ENCODE measurements at regions not wholly inside any gene's neighbourhood (a gene's known extent, or its start where the extent isn't known, plus 50 kb on each side); places are given as distances from the start of the nearest gene placed in this dataset.

DNA sequence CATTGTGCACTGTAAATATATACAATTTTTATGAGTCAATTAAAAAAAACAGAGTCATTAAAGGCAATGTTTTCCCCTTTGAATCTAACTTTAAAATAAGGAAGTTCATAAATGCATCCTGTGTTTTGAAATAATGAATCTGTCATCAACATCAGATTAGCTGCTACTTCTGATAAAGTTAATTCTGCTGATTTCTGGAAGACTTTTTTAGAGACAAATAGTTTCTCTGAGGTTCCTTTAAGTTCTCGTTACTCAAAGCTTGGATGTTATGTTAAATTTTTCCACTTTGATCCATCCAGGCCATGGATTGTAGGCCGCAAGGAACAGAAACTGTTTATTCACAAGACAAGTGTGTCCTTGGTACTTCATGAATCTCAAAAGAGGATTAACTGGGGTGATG, 115.5 kb downstream of the CARTPT start:
- H3K27ac Mint-ChIP-seq, result no peak overlapping the region
- no peak overlapping the region for H3K4me3 Mint-ChIP-seq
- H3K9me3 Mint-ChIP-seq, result no peaks in the 10 kb centered on the region
- no peaks in the 10 kb centered on the region for H3K36me3 Mint-ChIP-seq (ENCODE audit: low read depth)
- H3K27me3 Mint-ChIP-seq, result peaks cover 5% of the 10 kb centered on the region
- no peak for DNase-seq
- no peaks in the 10 kb centered on the region for H3K4me1 Mint-ChIP-seq (ENCODE audit: low read depth)

DNA sequence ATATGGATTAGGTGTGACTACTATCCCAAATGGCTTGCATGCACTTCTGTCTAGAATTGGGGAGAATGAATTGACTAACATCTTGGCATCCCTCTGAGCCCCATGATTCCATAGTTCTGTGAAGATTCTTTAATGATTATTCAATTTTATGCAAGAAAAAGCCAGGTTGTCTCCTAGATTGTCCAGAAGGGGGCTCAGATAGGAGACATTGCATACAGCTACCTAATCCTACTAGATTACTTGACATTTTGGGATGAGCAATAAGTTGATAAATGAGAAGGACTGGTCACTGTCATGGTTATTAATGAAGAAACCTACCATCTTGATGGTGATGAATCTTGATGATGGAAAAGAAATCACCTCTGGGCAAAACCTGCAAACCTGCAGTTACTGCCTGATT, 117.0 kb downstream of the CARTPT start:
- Mint-ChIP-seq H3K4me1 (ENCODE audit: low read depth) (no peaks in the 10 kb centered on the region), H3K9me3 (no peaks in the 10 kb centered on the region), H3K4me3 (no peak overlapping the region), H3K27ac (no peak overlapping the region), H3K27me3 (peaks cover 5% of the 10 kb centered on the region), H3K36me3 (ENCODE audit: low read depth) (no peaks in the 10 kb centered on the region)
- DNase-seq, result no peak

DNA sequence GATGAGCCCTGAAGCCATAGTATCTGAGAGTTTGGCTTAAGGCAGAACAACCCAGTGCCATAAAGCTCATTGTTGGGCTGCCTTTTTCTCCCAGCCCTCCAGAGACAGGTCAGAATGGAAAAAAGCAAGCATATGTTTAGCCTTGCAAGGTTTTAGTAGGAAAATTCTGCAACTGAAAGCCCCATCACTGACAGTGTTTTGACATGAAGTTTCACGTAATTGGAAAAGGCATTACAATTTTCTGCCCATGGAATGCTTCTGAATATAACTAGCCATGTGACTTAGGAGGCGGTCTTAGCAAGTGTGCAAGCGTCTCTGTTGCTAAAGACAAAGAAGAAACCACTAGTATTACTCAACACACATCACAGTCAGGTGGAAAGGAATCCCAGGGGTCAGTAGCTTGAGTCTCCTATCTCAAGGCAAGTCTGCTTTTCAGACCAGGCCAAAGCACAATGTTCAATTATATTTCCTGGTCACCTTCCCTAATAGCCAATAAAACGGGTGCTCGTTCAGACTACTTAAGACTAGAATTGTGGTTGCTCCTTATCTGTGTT, 117.6 kb downstream of the CARTPT start:
- DNase-seq, result no peak
- peaks cover under 1% of the 10 kb centered on the region for H3K27me3 Mint-ChIP-seq
- no peak overlapping the region for H3K4me3 Mint-ChIP-seq
- no peaks in the 10 kb centered on the region for H3K4me1 Mint-ChIP-seq (ENCODE audit: low read depth)
- H3K36me3 Mint-ChIP-seq (ENCODE audit: low read depth), result no peaks in the 10 kb centered on the region
- no peaks in the 10 kb centered on the region for H3K9me3 Mint-ChIP-seq
- no peak overlapping the region for H3K27ac Mint-ChIP-seq

DNA sequence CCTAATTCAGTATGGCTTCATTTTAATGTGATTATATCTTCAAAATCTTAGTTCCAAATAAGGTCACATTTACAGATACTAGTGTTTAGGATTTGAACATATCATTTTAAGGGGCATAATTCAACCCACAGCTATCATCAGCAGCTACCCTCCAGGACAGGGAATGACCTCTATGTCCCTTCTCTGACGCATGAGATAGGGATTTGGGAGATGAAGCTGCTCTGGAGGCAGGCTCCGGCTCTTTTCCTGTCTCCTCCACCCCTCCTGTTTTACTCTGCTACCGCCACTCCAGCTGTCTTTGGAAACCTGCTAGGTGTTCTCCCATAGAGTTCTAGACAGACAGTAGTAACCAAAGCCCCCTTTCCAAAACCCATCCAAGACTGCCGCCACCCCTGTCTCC, 119.2 kb downstream of the CARTPT start:
- Mint-ChIP-seq H3K36me3 (ENCODE audit: low read depth) (no peaks in the 10 kb centered on the region), H3K4me3 (no peak overlapping the region), H3K4me1 (ENCODE audit: low read depth) (no peaks in the 10 kb centered on the region), H3K27me3 (no peaks in the 10 kb centered on the region), H3K9me3 (no peaks in the 10 kb centered on the region), H3K27ac (no peak overlapping the region)
- no peak for DNase-seq

- Mint-ChIP-seq H3K9me3 (no peaks in the 10 kb centered on the region), H3K27ac (no peak overlapping the region), H3K4me3 (no peak overlapping the region), H3K27me3 (no peaks in the 10 kb centered on the region), H3K4me1 (ENCODE audit: low read depth) (no peaks in the 10 kb centered on the region), H3K36me3 (ENCODE audit: low read depth) (no peaks in the 10 kb centered on the region)
- no peak for DNase-seq
Observed at GRCh38 chr5:71839096-71839884, 120.2 kb downstream of the CARTPT start.

GRCh38 chr5:71841107-71841506, 122.0 kb downstream of the CARTPT start:
- no peak overlapping the region for H3K4me3 Mint-ChIP-seq
- no peaks in the 10 kb centered on the region for H3K27me3 Mint-ChIP-seq
- DNase-seq, result no peak
- H3K27ac Mint-ChIP-seq, result no peak overlapping the region
- no peaks in the 10 kb centered on the region for H3K4me1 Mint-ChIP-seq (ENCODE audit: low read depth)
- no peaks in the 10 kb centered on the region for H3K36me3 Mint-ChIP-seq (ENCODE audit: low read depth)
- no peaks in the 10 kb centered on the region for H3K9me3 Mint-ChIP-seq

- Mint-ChIP-seq H3K4me3 (no peak overlapping the region), H3K36me3 (ENCODE audit: low read depth) (no peaks in the 10 kb centered on the region), H3K27ac (no peak overlapping the region), H3K4me1 (ENCODE audit: low read depth) (no peaks in the 10 kb centered on the region), H3K9me3 (no peaks in the 10 kb centered on the region), H3K27me3 (peaks cover 13% of the 10 kb centered on the region)
- DNase-seq, result no peak
Observed at GRCh38 chr5:71843111-71843510, 124.0 kb downstream of the CARTPT start.

DNA sequence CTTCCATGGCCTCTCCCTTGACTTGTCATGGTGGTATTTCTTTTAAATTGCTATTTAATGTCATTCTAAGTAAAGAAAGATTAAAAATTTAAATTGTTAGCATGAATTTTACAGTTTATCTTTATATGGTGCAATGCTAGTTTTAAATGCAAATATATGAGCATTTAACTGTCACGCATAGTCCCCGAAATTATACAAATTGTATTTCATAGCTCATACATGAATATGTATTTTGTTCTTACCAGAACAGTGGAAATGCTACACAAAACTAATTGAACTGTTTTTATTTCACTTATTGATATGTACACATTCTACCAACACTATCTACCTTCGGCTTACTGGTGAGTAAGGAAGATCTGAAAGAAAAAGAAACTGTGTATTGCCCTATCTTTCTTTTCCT, 125.8 kb downstream of the CARTPT start:
- peaks cover 23% of the 10 kb centered on the region for H3K27me3 Mint-ChIP-seq
- no peak overlapping the region for H3K27ac Mint-ChIP-seq
- H3K4me1 Mint-ChIP-seq (ENCODE audit: low read depth), result no peaks in the 10 kb centered on the region
- H3K36me3 Mint-ChIP-seq (ENCODE audit: low read depth), result no peaks in the 10 kb centered on the region
- DNase-seq, result no peak
- peaks cover 8% of the 10 kb centered on the region for H3K9me3 Mint-ChIP-seq
- H3K4me3 Mint-ChIP-seq, result no peak overlapping the region

DNA sequence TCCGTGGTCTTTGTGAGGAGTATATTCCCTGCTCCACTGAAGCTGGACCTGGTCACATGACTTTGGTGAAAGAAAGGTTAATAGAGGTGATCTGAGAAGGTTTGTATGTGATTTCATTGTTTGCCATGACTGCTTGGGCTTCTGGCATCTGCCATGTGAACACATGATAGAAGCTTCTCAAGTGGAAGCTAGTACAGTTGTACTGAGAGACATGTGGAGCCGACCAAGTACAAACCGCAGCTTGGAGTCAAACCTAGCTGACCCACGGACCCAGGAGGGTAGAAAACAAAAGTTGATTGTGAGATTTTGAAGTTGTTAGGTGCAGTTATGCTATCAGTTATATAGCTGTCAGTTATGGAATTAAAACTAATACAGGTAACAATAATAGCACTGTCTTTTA, 140.4 kb downstream of the CARTPT start:
- DNase-seq, result no peak
- Mint-ChIP-seq H3K9me3 (peaks cover 22% of the 10 kb centered on the region), H3K27me3 (peaks cover 12% of the 10 kb centered on the region), H3K4me3 (no peak overlapping the region), H3K36me3 (ENCODE audit: low read depth) (no peaks in the 10 kb centered on the region), H3K4me1 (ENCODE audit: low read depth) (no peaks in the 10 kb centered on the region), H3K27ac (no peak overlapping the region)

- H3K4me1 Mint-ChIP-seq (ENCODE audit: low read depth), result no peaks in the 10 kb centered on the region
Observed at GRCh38 chr5:71860048-71860447, 141.0 kb downstream of the CARTPT start.

DNA sequence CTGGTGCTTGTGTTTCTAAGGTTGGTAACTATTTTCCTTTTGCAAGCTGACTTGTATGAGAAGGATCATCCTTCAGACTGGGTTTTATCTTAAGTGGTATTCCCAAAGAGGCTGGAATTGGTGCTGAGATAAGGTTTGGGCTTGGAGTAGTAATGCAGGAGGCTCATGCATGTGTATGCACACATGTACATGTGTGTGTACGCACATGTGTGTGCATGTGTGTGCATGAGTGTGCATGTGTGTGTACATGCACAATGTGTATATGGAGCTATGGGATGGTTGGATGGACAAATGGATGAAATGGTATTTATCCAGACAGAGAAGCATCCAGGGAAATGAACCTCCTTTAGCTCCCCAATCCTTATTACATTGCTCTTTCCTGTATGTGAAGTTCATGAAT, 142.6 kb downstream of the CARTPT start:
- Mint-ChIP-seq H3K36me3 (ENCODE audit: low read depth) (no peaks in the 10 kb centered on the region), H3K4me1 (ENCODE audit: low read depth) (no peaks in the 10 kb centered on the region), H3K27ac (no peak overlapping the region), H3K27me3 (peaks cover 28% of the 10 kb centered on the region), H3K4me3 (no peak overlapping the region), H3K9me3 (peaks cover 10% of the 10 kb centered on the region)
- no peak for DNase-seq

More at GRCh38 chr5:71860048-71860447, 141.0 kb downstream of the CARTPT start:
- no peak for DNase-seq
- no peak overlapping the region for H3K27ac Mint-ChIP-seq
- H3K4me3 Mint-ChIP-seq, result no peak overlapping the region
- H3K36me3 Mint-ChIP-seq (ENCODE audit: low read depth), result no peaks in the 10 kb centered on the region
- peaks cover 22% of the 10 kb centered on the region for H3K9me3 Mint-ChIP-seq
- peaks cover 15% of the 10 kb centered on the region for H3K27me3 Mint-ChIP-seq

DNA sequence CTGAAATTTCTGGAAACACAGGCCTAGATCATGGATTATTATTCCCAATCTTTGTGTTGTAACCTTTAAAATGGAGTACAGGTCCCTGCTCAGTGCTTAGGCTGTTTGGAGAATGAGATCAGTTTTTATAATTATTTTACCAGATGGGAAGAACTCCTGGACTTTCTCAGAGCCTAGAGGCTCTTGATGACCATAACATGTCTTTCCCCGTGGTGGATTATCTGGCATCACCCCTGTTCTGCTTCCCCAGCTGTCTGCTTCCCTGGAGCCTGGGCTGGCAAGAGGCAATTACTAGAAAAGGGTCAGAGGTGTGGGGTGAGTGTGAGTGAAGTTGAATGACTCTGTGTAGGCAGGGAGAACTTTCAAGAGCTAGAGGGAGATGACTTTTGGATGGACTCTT, 143.0 kb downstream of the CARTPT start:
- H3K9me3 Mint-ChIP-seq, result peaks cover 8% of the 10 kb centered on the region
- H3K27ac Mint-ChIP-seq, result no peak overlapping the region
- H3K4me3 Mint-ChIP-seq, result no peak overlapping the region
- H3K4me1 Mint-ChIP-seq (ENCODE audit: low read depth), result no peaks in the 10 kb centered on the region
- peaks cover 28% of the 10 kb centered on the region for H3K27me3 Mint-ChIP-seq
- no peak for DNase-seq
- H3K36me3 Mint-ChIP-seq (ENCODE audit: low read depth), result no peaks in the 10 kb centered on the region

DNA sequence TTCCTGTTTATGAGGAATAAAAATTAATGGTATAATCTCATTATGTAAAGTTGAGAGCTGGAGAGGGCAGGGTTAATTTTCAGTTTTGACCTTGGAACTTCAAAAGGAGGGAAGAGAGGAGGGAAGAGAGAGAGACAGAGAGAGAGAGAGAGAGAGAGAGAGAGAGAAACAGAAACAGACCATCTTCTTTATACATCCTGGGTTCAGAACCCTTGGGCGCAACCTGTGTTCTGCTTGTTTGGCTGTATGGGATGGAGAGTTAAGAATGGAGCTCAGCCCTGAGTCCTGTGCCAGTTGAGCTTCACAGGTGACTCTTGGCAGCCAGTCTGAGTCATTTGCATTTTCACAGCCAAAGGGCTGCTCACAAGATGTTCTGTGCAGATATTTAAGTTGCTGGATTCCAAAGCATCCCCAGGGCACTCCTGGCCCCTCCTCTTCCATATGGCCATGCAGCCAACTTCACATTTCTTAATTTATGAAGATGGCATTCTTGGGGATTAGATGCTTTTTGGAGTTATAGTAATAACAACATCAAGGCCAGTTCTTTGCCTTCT, 143.5 kb downstream of the CARTPT start:
- no peaks in the 10 kb centered on the region for H3K36me3 Mint-ChIP-seq (ENCODE audit: low read depth)
- H3K4me3 Mint-ChIP-seq, result no peak overlapping the region
- peaks cover 28% of the 10 kb centered on the region for H3K27me3 Mint-ChIP-seq
- no peak for DNase-seq
- H3K4me1 Mint-ChIP-seq (ENCODE audit: low read depth), result no peaks in the 10 kb centered on the region
- peaks cover 5% of the 10 kb centered on the region for H3K9me3 Mint-ChIP-seq
- H3K27ac Mint-ChIP-seq, result no peak overlapping the region

DNA sequence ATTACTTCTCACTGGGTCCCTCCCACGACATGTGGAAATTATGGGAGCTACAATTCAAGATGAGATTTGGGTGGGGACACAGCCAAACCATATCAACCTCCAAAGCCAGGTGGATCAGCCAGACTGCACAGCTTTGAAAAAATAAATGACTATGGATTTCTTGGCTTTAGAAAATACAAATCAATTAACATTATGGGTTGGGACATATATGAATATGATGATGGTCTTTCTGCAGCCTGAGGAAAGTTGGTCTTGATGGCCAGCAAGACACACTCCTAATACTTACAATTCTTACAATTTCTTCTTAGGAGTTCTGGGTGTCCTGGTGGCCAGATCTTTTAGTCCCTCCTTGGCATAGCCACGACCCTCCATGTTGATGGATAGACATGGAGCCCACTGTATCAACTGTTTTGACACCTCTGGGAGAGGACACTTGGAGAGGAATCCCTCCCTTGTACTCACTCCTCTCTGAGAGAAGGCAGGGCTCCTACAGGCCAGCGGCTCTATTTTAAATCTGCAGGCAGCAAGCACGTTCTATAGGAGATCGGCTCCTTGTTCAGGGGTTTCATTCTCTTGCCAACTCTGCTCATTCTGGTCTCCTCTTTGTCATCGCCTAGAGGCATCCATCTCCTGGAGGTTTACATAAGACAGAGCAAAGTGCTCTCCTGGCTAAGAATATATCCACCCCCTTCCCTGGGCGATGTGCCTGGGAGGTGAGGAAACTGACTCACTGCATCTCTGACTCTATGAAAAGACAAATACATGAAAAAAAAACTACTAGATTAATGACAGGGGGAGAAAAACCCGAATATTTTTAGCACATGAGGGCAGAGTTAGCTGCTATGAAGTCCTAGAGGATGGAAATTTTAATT, 145.9 kb downstream of the CARTPT start:
- no peak overlapping the region for H3K4me3 Mint-ChIP-seq
- H3K36me3 Mint-ChIP-seq (ENCODE audit: low read depth), result no peaks in the 10 kb centered on the region
- peaks cover 30% of the 10 kb centered on the region for H3K27me3 Mint-ChIP-seq
- no peaks in the 10 kb centered on the region for H3K9me3 Mint-ChIP-seq
- H3K4me1 Mint-ChIP-seq (ENCODE audit: low read depth), result no peaks in the 10 kb centered on the region
- no peak overlapping the region for H3K27ac Mint-ChIP-seq
- DNase-seq, result no peak

Measured in activated T-cell treated with anti-CD3 and anti-CD28 coated beads, Interleukin-2, amount 50 U/mL, for 24 hours (primary cell).